GM19452 (cell line): ENCODE measurements at regions not wholly inside any gene's neighbourhood (a gene's known extent, or its start where the extent isn't known, plus 50 kb on each side); places are given as distances from the start of the nearest gene placed in this dataset.
"Not testable (repeated sequence)": the region's sequence is repeated elsewhere in the genome, so short reads cannot be mapped to it uniquely, and the experiment has no call there.

Source experiments
- ATAC-seq: cut with Tn5 transposase; IDR thresholded peaks from one replicate; pipeline ENCODE4 v1.9.1; 2021; ENCODE audit not compliant: unreplicated experiment

GRCh38 chrX:41033299-41033698 lies 51.9 kb upstream of the USP9X start:
- no peak for ATAC-seq

GRCh38 chrX:41034902-41035301 lies 50.3 kb upstream of the USP9X start:
- ATAC-seq: not testable (repeated sequence)
